Uterus (tissue), 2 donors: ENCODE measurements at regions not wholly inside any gene's neighbourhood (a gene's known extent, or its start where the extent isn't known, plus 50 kb on each side); places are given as distances from the start of the nearest gene placed in this dataset.

ENCODE experiments used
- CTCF ChIP-seq, 4 experiments: fragments of 200-600 bp in 2 of 4; fragments of 450-650 bp in 2 of 4; sonication (generic) in 2 of 4; IDR thresholded peaks; one replicate each; pipeline ENCODE4 v1.5.1; 2016 to 2019; ENCODE audit warnings: antibody characterized with exemption in 4 of 4, mild to moderate bottlenecking in 2 of 4, moderate library complexity in 1 of 4
- POLR2A ChIP-seq, 2 donors: fragments of 450-650 bp; IDR thresholded peaks; one replicate each; pipeline ENCODE4 v1.6.1; 2016; ENCODE audit warnings: antibody characterized with exemption in 2 of 2, mild to moderate bottlenecking in 1 of 2, moderate library complexity in 1 of 2

DNA sequence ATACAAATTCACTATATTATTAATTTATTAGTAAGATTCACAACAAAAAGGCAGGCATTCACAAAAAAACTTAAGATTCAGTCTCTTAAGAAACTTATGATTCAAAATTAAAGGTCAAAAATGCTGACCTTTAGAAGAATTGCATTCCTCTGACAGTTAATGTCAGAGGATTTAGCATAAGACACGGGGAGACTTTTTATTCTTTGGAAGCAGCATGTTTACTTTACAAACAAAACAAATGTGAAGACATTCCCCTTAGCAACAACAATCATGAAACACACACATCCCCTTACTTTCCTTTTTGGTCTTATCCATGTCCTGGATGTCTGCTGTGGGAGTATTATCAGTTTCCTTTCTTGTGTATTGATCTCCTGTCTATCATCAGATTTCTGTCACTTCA is 117.1 kb downstream of the RAD51AP2 start:
- TF ChIP-seq POLR2A (IDR thresholded peaks at IDR 0.05) (no peak), CTCF (IDR thresholded peaks at IDR 0.05) (no peak)
